ENCODE measurements at regions not wholly inside any gene's neighbourhood (a gene's known extent, or its start where the extent isn't known, plus 50 kb on each side); places are given as distances from the start of the nearest gene placed in this dataset.

DNA sequence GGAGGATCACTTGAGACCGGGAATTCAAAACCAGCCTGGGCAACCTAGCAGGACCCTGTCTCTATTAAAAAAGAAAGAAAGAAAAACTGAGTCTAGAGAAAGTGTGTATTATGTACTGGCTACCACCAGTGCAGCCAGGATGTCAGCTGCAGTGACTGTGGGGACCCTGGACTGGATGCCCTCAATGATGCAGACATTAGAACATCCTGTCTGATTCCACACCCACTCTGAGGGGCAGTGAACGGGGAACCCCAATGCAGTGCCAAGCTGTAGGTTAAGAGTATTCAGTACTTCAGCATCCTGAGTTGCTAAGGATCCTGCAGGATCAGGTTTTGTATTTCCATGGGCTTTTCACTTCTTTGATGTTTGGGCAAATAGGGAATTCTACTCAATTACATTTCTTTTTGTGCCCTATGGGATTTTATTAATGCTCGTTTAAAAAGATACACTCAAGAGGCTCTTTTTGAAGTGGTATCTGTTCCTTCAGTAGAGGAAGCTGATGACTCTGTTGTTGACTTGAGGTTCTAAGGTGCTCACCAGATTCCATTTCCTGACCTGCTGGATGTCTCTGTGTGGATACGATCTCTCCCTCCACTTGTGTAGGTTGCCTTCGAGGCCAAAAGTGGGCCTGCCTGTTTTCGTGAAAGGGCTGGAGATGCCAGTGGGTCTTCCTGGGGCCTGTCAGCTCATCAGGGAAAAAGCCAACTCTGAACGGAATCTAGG lies 85.9 kb upstream of the CLCN4 start:
- no peaks in the 10 kb centered on the region for H3K9me3 ChIP-seq (ENCODE audit: severe bottlenecking)
- DNase-seq (ENCODE audit: low spot score) (no peak), ATAC-seq (ENCODE audit: low read depth) (no peak)
- peaks cover 8% of the 10 kb centered on the region for H3K4me1 ChIP-seq (ENCODE audit: insufficient read depth, poor library complexity, severe bottlenecking)
- TF ChIP-seq, protein P1, sequence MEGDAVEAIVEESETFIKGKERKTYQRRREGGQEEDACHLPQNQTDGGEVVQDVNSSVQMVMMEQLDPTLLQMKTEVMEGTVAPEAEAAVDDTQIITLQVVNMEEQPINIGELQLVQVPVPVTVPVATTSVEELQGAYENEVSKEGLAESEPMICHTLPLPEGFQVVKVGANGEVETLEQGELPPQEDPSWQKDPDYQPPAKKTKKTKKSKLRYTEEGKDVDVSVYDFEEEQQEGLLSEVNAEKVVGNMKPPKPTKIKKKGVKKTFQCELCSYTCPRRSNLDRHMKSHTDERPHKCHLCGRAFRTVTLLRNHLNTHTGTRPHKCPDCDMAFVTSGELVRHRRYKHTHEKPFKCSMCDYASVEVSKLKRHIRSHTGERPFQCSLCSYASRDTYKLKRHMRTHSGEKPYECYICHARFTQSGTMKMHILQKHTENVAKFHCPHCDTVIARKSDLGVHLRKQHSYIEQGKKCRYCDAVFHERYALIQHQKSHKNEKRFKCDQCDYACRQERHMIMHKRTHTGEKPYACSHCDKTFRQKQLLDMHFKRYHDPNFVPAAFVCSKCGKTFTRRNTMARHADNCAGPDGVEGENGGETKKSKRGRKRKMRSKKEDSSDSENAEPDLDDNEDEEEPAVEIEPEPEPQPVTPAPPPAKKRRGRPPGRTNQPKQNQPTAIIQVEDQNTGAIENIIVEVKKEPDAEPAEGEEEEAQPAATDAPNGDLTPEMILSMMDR (IDR thresholded peaks at IDR 0.05; ENCODE audit: poor library complexity, severe bottlenecking) = no peak
- no peak overlapping the region for H3K4me3 ChIP-seq (ENCODE audit: severe bottlenecking)
- no peaks in the 10 kb centered on the region for H3K36me3 ChIP-seq (ENCODE audit: low read depth)
- H3K27me3 ChIP-seq (ENCODE audit: insufficient read depth, poor library complexity, severe bottlenecking) = no peaks in the 10 kb centered on the region
- H3K27ac ChIP-seq (ENCODE audit: poor library complexity, severe bottlenecking) = no peak overlapping the region

- H3K4me1 ChIP-seq (ENCODE audit: insufficient read depth, poor library complexity, severe bottlenecking) = peaks cover 8% of the 10 kb centered on the region
- TF ChIP-seq, protein P1 (IDR thresholded peaks at IDR 0.05; ENCODE audit: poor library complexity, severe bottlenecking) = no peak
- DNase-seq (ENCODE audit: low spot score) (no peak), ATAC-seq (ENCODE audit: low read depth) (no peak)
- no peaks in the 10 kb centered on the region for H3K36me3 ChIP-seq (ENCODE audit: low read depth)
- no peak overlapping the region for H3K4me3 ChIP-seq (ENCODE audit: severe bottlenecking)
- H3K27ac ChIP-seq (ENCODE audit: poor library complexity, severe bottlenecking) = no peak overlapping the region
- H3K9me3 ChIP-seq (ENCODE audit: severe bottlenecking) = no peaks in the 10 kb centered on the region
- H3K27me3 ChIP-seq (ENCODE audit: insufficient read depth, poor library complexity, severe bottlenecking) = no peaks in the 10 kb centered on the region
Measured at GRCh38 chrX:10071451-10072144, 85.2 kb upstream of the CLCN4 start.

GRCh38 chrX:10072786-10073568 lies 83.8 kb upstream of the CLCN4 start:
- Histone ChIP-seq H3K27ac (ENCODE audit: poor library complexity, severe bottlenecking) (no peak overlapping the region), H3K36me3 (ENCODE audit: low read depth) (no peaks in the 10 kb centered on the region), H3K4me3 (ENCODE audit: severe bottlenecking) (no peak overlapping the region), H3K9me3 (ENCODE audit: severe bottlenecking) (no peaks in the 10 kb centered on the region), H3K4me1 (ENCODE audit: insufficient read depth, poor library complexity, severe bottlenecking) (peaks cover 21% of the 10 kb centered on the region), H3K27me3 (ENCODE audit: insufficient read depth, poor library complexity, severe bottlenecking) (no peaks in the 10 kb centered on the region)
- DNase-seq (ENCODE audit: low spot score) (no peak), ATAC-seq (ENCODE audit: low read depth) (no peak)
- TF ChIP-seq, protein P1 (IDR thresholded peaks at IDR 0.05; ENCODE audit: poor library complexity, severe bottlenecking) = no peak

- DNase-seq (ENCODE audit: low spot score) (no peak), ATAC-seq (ENCODE audit: low read depth) (no peak)
- H3K4me1 ChIP-seq (ENCODE audit: insufficient read depth, poor library complexity, severe bottlenecking) = peaks cover 21% of the 10 kb centered on the region
- peak overlapping the region; percentile 60 for H3K27ac ChIP-seq (ENCODE audit: poor library complexity, severe bottlenecking)
- no peaks in the 10 kb centered on the region for H3K9me3 ChIP-seq (ENCODE audit: severe bottlenecking)
- no peaks in the 10 kb centered on the region for H3K36me3 ChIP-seq (ENCODE audit: low read depth)
- no peaks in the 10 kb centered on the region for H3K27me3 ChIP-seq (ENCODE audit: insufficient read depth, poor library complexity, severe bottlenecking)
- no peak overlapping the region for H3K4me3 ChIP-seq (ENCODE audit: severe bottlenecking)
- TF ChIP-seq, protein P1 (IDR thresholded peaks at IDR 0.05; ENCODE audit: poor library complexity, severe bottlenecking) = no peak
Measured at GRCh38 chrX:10073671-10074070, 83.1 kb upstream of the CLCN4 start.
